ENCODE measurements at regions not wholly inside any gene's neighbourhood (a gene's known extent, or its start where the extent isn't known, plus 50 kb on each side); places are given as distances from the start of the nearest gene placed in this dataset.

DNA sequence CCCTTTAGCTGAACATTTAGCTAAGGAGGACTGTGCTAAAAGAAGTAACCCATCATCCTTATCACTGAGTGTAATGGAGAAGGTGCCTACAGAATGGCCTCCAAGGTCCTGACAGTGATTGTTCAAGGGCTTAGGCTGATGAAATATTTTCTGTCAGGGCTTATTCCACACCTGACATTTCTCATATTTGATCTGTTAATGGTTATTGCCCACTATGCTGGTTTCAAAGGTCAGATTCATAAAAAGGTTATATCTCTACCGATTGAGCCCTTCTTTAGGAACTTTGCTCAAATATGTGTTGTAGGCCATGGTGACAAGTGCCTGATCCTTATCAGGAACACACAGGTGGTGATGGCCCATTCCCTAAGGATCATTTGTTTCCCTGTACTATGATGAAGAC lies 766.4 kb upstream of the ADGRL2 start:
- ATAC-seq (no peak), DNase-seq (no peak)
- H3K27ac ChIP-seq: no peak overlapping the region
- H3K9me3 ChIP-seq: no peaks in the 10 kb centered on the region
- no peaks in the 10 kb centered on the region for H3K27me3 ChIP-seq
- H3K36me3 ChIP-seq: no peaks in the 10 kb centered on the region
- no peaks in the 10 kb centered on the region for H3K4me1 ChIP-seq
- TF ChIP-seq, protein P1, sequence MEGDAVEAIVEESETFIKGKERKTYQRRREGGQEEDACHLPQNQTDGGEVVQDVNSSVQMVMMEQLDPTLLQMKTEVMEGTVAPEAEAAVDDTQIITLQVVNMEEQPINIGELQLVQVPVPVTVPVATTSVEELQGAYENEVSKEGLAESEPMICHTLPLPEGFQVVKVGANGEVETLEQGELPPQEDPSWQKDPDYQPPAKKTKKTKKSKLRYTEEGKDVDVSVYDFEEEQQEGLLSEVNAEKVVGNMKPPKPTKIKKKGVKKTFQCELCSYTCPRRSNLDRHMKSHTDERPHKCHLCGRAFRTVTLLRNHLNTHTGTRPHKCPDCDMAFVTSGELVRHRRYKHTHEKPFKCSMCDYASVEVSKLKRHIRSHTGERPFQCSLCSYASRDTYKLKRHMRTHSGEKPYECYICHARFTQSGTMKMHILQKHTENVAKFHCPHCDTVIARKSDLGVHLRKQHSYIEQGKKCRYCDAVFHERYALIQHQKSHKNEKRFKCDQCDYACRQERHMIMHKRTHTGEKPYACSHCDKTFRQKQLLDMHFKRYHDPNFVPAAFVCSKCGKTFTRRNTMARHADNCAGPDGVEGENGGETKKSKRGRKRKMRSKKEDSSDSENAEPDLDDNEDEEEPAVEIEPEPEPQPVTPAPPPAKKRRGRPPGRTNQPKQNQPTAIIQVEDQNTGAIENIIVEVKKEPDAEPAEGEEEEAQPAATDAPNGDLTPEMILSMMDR (IDR thresholded peaks at IDR 0.05): no peak
- intact Hi-C loops (cut with DNase I): no loop called here
- no peak overlapping the region for H3K4me3 ChIP-seq

GRCh38 chr1:81032973-81033425 lies 767.7 kb upstream of the ADGRL2 start:
- TF ChIP-seq, protein P1 (IDR thresholded peaks at IDR 0.05): no peak
- intact Hi-C loops (cut with DNase I): no loop called here
- Histone ChIP-seq H3K27ac (no peak overlapping the region), H3K9me3 (no peaks in the 10 kb centered on the region), H3K27me3 (no peaks in the 10 kb centered on the region), H3K4me3 (no peak overlapping the region), H3K36me3 (no peaks in the 10 kb centered on the region), H3K4me1 (no peaks in the 10 kb centered on the region)
- no peak for ATAC-seq
- DNase-seq: no peak

DNA sequence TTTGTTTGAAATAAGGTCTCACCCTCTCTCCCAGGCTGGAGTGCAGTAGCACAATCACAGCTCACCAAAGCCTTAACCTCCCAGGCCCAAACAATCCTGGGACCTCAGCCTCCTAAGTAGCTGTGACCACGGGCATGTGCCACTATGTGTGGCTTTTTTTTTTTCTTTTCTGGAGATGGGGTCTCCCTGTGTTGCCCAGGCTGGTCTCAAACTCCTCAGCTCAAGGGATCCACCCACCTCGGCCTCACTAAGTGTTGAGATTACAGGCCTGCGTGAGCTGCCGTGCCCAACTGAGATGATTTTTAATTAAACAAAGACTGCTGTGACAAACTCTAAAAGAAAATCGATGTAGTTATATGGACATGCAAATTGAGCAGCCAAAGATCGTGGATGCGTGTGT lies 768.4 kb upstream of the ADGRL2 start:
- ATAC-seq (no peak), DNase-seq (no peak)
- Histone ChIP-seq H3K9me3 (no peaks in the 10 kb centered on the region), H3K4me1 (no peaks in the 10 kb centered on the region), H3K36me3 (no peaks in the 10 kb centered on the region), H3K27ac (no peak overlapping the region), H3K4me3 (no peak overlapping the region), H3K27me3 (no peaks in the 10 kb centered on the region)
- intact Hi-C loops (cut with DNase I): no loop called here
- TF ChIP-seq, protein P1 (IDR thresholded peaks at IDR 0.05): no peak

GRCh38 chr1:81030441-81030840 lies 770.3 kb upstream of the ADGRL2 start:
- TF ChIP-seq, protein P1 (IDR thresholded peaks at IDR 0.05): no peak
- DNase-seq (no peak), ATAC-seq (no peak)
- intact Hi-C loops (cut with DNase I): no loop called here
- H3K36me3 ChIP-seq: no peaks in the 10 kb centered on the region
- no peaks in the 10 kb centered on the region for H3K27me3 ChIP-seq
- H3K9me3 ChIP-seq: no peaks in the 10 kb centered on the region
- H3K27ac ChIP-seq: no peak overlapping the region
- no peak overlapping the region for H3K4me3 ChIP-seq
- H3K4me1 ChIP-seq: no peaks in the 10 kb centered on the region

GRCh38 chr1:81029266-81029665 lies 771.5 kb upstream of the ADGRL2 start:
- no peak overlapping the region for H3K27ac ChIP-seq
- no peaks in the 10 kb centered on the region for H3K9me3 ChIP-seq
- no peaks in the 10 kb centered on the region for H3K36me3 ChIP-seq
- no peaks in the 10 kb centered on the region for H3K4me1 ChIP-seq
- TF ChIP-seq, protein P1 (IDR thresholded peaks at IDR 0.05): no peak
- H3K27me3 ChIP-seq: no peaks in the 10 kb centered on the region
- H3K4me3 ChIP-seq: no peak overlapping the region
- intact Hi-C loops (cut with DNase I): no loop called here
- DNase-seq (no peak), ATAC-seq (no peak)

GRCh38 chr1:81023187-81023724 lies 777.5 kb upstream of the ADGRL2 start:
- Histone ChIP-seq H3K4me1 (no peaks in the 10 kb centered on the region), H3K27me3 (no peaks in the 10 kb centered on the region), H3K9me3 (no peaks in the 10 kb centered on the region), H3K4me3 (no peak overlapping the region), H3K36me3 (no peaks in the 10 kb centered on the region), H3K27ac (no peak overlapping the region)
- ATAC-seq: no peak
- no peak for DNase-seq
- TF ChIP-seq, protein P1 (IDR thresholded peaks at IDR 0.05): no peak
- intact Hi-C loops (cut with DNase I): no loop called here
